Myocyte (in vitro differentiated cells): ENCODE measurements at regions not wholly inside any gene's neighbourhood (a gene's known extent, or its start where the extent isn't known, plus 50 kb on each side); places are given as distances from the start of the nearest gene placed in this dataset.
"Not testable (repeated sequence)": the region's sequence is repeated elsewhere in the genome, so short reads cannot be mapped to it uniquely, and the experiment has no call there.

ENCODE experiments used
- DNase-seq: peaks from one replicate; pipeline ENCODE4 v3.0.0-alpha.2; 2012; ENCODE audit warnings: low read depth

DNA sequence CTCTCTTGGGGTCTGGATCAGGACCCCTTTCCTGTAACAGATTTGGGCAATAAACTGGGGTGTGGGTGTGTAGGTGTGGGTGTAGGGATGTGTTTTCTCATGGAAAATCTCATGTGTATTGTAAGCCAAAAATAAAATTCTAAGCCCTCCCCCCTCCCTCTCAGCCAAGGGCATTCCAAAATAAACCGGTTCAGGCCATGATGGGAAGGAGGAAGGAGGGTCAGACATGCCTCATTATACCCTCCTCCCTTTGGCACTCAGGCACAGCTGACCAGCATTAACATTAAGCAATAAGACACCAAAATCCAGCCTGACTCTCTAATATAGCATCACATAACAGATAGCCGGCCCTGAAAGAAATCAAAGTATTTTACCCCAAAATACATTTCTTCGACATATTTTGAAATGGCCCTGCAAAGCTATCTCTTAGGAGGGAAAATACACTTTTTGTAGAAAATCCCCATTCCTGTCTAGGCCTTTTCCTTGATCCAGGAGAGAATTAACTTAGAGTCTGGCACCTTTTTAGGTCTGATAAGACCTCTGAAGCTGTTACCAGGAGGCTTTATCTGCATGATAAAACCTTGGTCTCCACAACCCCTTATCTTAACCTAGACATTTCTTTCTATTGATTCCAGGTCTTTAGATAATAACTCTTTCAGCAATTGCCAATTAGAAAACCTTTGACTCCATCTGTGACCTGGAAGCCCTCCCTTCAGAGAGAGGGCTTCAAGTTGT, 128.7 kb upstream of the COL5A2 start:
- DNase-seq: peak; percentile 55

DNA sequence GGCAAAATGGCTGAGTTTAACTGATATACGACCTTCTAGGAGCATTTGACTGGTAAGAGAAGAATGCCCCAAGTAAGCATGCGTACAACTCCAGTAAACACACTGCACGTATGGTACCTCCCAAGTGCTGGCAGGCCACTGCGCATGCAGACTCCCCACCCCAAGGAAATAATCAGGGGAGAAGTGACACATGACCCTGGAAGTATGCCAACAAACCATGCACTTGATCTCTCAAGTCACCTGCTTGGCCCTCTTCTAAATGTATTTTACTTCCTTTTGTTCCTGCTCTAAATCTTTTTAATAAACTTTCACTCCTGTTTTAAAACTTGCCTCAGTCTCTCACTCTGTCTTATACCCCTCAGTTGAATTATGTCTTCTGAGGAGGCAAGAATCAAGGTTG, 129.8 kb upstream of the COL5A2 start:
- DNase-seq: no peak

DNA sequence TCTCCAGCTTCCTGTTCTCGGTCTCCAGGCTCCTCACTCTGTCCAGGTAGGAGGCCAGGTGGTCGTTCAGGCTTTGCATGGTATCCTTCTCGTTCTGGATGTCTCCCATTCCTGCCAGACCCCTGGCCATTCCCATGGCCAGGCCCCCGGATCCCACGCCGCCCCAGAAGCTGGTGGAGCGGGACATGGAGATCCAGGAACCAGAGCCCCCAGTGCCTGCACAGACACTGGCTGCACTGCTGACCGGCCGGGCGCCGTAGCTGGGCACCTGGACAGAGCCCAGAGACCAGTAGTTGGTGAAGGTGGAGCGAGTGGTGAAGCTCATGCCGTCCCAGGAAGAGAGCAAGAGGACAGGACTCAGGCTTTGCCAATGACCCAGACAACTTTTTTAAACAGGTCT, 129.1 kb upstream of the WDR75 start:
- no peak for DNase-seq

DNA sequence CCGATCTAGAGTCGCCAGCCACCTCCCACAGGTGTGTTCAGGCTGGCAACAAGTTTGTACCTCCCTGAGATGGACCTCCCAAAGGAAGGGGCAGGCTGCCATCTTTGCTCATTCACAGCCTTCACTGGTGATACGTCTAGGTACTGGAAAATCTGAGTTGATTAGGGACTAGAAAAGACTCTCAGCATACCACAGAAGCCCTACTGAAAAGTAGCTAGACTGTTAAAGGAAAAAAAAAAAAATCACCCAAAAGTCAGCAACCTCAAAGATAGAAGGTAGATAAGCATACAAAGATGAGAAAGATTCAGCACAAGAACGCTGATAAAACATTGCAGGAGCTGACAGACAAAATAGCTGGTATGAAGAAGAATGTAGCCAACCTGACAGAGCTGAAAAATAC, 128.6 kb upstream of the WDR75 start:
- no peak for DNase-seq

DNA sequence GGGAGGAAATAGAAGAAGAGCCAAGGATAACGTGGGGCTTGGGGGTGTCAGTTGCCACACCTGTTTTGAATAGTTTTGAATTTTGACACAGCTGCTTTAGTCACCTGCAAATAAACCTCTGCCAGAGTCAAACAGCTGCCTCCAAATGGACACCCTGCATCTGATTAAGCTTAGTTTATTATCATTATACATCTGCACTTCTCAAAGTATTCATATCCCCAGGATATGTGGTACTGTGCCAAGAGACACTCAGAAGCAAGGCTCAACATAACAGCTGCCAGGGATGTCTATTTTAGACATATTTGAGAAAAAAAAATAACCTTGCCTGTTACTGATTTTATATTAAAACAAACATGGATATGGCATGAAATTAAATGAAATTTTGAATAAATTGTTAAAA, 122.5 kb upstream of the WDR75 start:
- DNase-seq: peak; percentile 80

DNA sequence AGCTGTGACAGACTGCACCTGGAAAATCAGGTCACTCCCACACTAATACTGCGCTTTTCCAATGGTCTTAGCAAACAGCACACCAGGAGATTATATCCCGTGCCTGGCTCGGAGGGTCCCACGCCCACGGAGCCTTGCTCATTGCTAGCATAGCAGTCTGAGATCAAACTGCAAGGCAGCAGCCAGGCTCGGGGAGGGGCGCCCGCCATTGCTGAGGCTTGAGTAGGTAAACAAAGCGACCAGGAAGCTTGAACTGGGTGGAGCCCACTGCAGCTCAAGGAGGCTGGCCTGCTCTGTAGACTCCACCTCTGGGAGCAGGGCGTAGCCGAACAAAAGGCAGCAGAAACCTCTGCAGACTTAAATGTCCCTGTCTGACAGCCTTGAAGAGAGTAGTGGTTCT, 121.8 kb upstream of the WDR75 start:
- DNase-seq: not testable (repeated sequence)

DNA sequence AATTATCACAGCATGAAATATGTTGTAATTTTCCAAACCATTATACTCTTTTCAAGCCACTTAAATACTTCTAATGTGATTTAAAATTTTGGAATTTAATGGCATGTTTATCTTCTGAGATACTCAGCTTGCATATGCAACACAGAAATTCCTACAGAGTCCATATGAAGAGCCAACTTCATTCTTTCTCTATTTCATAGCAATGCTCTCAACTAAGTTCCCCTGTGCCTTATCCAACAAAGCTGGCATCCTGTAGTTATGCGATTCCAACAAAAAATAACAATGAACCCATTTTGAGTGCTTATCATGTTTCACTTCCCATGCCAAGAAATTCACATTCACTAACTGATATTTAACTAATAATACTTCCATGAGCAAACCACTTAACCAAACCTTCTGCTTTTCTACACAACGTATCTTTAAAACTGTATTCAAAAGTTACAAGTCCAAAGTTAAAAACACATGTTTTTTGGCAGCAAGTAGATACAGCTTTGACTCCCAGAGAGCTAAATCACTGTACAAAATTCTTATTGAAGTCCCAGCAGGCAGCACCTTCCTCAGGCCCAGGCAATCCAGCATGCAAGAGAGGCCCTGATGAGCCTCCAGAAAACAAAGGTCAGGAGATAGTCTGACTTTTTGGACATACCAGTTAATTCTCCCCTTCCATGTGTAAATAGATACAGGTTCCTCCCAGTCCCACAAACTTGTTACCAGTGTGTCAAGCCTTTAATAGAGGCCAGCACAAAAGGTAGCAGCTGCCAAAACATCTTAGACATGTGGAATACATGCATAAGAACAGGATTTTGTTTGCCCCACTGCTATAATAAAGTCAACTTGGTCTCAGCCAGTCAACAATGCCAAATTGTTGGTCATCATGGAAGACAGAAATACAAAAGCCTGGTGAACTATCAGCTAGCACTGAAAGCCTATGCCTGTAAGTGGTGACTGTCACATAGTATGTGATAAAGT, 113.1 kb upstream of the WDR75 start:
- DNase-seq: peak; percentile 18

DNA sequence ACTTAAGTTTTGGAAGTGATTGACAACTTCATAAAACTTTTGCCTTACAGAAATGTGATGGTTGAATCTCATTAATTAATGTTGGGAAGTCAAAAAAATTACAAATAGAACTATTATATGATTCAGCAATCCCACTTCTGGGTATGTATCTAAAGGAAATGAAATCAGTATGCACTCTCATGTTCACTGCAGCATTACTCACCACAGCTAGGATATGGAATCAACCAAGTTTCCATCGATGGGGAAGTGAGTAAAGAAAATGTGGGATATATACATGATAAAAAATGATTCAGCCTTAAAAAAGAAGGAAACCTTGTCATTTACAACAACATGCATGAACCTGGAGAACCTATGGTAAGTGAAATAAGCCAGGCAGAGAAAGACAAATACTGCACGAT, 112.4 kb upstream of the WDR75 start:
- no peak for DNase-seq

DNA sequence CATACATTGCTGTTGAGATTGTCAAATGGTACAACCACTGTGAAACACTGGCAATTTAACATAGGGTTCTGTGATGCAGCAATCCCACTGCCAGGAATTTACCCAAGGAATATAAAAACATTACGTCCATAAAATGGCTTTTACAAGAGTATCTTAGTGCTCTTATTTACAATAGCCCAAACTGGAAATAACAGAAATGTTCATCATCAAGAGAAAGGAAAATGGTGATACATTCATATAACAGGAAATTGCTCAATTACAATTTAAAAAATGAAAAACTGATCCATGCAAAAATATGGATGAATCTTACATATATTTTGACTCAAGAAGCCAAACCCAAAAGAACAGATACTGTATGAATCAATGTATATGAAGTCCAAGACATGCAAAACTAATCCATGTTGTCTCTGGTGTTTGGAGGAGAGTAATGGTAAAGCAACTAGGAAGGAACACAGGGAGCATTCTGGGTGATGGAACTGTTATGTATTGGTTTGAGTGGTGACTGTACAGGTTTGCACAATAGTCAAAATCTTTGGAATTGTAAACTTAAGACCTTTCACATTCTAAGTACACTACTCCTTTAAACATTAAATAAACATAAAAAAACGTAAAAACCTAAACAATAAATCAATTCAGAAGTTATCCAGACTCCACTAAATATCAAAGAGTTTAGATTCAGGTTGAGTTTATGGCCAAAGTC, 104.8 kb upstream of the WDR75 start:
- DNase-seq: no peak

DNA sequence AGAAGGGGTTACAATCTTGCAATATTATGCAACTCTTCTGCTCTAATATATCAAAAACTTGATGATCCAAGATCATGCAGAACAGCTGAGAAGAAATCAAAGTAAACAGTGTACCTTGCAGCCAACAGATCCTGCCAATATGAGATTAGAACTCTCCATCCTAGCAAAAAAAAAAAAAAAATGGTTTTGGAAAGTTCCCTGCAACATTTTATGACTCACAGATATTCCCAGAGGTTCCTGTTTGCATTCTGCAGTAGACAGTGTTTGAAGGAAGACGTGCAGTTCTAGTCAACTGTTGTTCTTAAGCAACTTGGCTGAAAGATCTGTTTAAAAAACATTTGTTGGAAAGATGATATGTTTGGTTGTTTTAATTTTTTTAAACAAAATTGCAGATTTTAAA, 103.6 kb upstream of the WDR75 start:
- peak; percentile 75 for DNase-seq

DNA sequence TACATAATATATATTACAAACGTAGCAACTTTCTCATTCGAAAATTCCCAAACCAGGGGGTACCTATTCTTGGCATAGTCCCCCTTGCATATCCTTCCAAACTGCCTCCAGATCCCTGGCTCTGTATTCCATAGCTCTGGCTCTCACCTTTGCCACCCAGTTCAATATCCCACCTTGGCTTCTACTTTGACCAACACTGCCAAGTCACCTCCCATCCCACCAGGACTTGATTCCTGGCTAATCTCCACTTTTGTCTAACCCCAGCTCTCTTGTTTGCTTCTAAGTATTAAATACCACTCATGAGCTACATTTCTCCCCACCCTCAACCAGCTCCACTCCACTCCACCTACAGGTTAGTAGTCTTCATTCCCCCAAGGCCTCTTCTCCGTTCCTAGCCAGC, 103.2 kb upstream of the WDR75 start:
- no peak for DNase-seq

DNA sequence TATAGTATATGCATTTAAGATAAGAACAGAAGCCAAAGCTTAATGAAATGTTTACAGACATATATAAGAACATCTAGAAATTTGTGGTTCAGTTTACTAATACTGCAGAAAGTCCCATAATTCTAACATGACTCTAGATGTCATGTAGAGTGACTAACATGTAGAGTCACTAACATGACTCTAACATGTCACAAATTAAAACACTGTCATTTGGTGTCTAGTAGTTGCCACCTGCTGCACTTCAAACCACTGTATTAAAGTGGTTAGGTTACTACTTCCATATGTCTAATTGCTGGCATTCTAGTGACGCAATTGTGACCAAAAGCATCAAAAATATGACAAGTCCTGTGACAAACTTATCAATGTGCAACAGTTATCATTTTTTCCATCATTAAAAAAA, 100.2 kb upstream of the WDR75 start:
- no peak for DNase-seq

DNA sequence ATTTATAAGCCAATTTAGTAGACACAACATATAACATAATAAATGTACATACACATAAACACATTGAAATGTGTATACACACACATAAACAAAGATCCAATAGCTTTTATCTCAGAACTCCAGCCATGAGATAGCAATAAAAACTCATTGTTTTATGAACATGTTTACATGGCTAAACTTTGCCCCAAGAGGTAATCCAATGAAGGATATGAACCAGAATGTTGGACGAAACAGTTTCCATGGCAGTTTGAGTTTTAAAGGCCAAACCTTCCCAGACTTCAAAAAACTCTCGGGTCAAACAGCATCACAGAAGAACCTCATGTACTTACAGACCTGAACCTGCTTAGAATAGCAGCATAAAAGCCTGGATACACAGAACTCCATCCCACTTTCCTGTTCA, 97.2 kb upstream of the WDR75 start:
- no peak for DNase-seq

DNA sequence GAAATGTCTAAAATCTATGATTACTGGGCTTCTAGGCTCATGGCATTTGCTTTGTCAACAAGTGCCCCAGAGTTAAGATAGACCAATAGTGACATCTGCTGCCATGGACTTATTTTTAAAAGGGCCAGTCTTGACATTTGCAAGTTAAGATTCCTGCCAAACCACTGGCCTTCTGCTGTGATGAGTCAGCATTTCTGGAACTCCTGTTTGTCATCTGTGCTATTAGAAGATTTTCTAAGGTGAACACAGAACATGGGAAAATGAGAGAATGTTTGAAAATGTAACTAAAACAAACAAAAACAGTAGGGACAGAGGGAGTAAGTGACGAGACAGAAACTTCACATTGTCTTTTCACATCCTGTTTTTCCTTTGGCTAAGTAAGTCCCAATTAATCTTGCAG, 93.7 kb upstream of the WDR75 start:
- peak; percentile 95 for DNase-seq

DNA sequence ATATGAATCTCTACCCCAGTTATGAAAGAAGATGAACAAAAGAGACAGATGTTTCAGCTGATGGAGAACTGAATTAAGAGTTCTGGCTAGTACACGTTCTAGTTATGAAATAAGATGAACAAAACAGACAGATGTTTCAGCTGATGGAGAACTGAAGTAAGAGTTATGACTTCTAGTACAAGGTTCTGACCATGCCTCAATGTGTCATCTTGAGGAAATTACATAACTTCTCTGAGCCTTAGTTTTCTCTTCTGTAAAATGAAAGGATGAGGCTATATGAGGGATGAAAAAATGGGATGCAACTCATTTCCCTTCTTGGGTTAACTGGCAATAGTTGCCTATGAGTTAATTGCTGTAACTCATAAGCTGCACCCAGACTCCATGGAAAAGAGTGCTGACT, 92.9 kb upstream of the WDR75 start:
- peak; percentile 43 for DNase-seq

DNA sequence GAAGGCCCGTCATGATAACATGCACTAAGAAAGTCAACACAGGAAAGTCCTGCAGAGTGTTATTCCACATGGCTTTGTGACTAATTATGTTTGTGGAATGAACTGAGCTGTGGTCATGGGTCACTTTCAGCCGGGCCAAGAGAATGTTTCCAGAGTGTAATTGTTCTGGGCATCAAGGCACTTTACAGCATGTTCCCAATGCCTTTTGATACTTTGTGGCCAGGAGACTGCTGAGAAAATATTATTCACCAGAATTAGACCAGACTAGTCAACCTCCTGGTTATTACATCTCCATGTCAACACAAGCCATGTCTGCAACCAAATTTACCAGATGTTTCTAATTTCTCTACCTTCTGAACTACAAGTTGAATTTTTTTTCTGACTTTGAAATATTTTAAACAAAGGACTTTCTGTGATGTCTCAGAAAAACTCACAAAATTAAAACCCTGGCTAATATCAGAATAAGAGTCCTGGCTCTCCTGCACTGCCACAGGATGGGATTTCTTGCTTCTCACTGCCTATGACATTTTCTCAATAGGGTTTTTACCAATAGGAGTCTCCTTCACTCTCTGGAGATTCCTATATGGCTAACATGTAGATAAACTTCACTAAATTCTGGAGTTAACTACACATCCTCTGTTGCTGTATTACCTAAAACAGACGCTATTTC, 90.6 kb upstream of the WDR75 start:
- peak; percentile 90 for DNase-seq

DNA sequence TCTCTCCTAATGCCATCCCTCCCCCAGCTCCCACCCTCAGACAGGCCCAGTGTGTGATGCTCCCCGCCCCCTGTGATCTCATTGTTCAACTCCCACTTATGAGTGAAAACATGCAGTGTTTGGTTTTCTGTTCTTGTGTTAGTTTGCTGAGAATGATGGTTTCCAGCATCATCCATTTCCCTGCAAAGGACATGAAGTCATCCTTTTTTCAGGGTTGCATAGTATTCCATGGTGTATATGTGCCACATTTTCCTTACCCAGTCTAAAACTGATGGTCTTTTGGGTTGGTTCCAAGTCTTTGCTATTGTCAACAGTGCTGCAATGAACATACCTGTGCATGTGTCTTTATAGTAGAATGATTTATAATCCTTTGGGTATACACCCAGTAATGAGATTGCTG, 89.3 kb upstream of the WDR75 start:
- DNase-seq: not testable (repeated sequence)

DNA sequence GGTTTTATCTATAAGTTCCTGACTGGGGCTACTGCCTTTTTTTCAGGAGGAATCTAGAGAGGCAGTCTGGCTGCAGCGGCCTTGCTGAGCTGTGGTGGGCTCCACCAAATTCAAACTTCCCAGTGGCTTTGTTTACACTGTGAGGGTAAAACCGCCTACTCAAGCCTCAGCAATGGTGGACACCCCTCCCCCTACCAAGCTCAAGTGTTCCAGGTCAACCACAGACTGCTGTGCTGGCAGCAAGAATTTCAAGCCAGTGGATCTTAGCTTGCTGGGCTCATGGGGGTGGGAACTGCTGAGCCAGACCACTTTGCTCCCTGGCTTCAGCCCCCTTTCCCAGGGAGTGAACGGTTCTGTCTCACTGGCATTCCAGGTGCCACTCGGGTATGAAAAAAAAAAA, 83.9 kb upstream of the WDR75 start:
- DNase-seq: peak; percentile 66

DNA sequence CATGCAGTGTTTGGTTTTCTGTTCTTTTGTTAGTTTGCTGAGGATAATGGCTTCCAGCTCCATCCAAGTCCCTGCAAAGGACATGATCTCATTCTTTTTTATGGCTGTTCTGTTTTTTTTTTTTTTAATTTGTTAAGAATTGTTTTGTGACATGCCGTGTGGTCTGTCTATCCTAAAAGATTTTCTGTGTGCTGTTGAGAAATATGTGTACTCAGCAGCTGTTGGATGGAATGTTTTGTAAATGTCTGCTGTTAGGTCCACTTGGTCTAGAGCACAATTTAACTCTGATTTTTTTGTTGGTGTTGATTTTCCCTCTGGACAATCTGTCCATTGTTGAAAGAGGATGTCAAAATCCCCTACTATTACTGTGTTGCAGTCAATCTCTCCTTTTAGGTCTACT, 80.4 kb upstream of the WDR75 start:
- peak; percentile 58 for DNase-seq

DNA sequence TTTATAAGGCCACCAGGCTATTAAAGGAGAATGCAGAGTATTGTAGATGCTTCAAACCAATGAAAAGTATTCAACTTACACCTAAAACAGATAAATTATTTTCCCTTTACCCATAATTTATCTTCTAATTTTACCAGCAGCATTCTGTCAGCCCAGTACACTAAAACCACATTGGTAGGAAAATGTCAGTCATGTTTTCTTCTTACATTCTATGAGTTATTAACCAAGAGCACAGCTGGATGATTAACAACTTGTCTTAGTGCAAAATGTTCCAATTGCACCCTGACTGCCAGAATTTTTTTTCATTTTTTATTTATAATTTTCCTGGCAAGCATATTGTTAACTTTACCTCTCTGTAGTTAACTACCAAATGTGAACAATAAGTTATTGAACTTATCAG, 79.0 kb upstream of the WDR75 start:
- DNase-seq: peak; percentile 39

DNA sequence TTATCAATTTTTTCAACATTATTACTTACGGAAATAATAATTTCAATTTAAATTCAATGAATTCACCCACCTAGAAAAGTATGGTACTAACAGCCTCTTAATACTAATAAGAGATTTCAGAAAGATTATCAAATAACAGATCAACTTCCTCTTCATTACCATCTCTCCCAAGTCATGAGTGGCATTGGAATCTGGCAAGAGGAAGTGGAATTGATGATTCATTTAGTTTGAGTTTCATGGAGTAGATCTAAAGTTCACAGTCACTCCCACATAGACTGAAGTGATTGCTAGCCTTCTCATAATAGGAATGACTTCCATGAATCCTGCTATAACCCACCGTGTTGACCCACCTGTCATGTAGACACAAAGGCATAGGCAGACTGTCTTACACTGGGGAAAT, 77.7 kb upstream of the WDR75 start:
- DNase-seq: peak; percentile 51
